ENCODE measurements at regions not wholly inside any gene's neighbourhood (a gene's known extent, or its start where the extent isn't known, plus 50 kb on each side); places are given as distances from the start of the nearest gene placed in this dataset.

GRCh38 chr2:228841475-228841874 is 429.6 kb downstream of the PID1 start:
- Histone ChIP-seq H3K4me3 (no peak overlapping the region), H3K36me3 (no peaks in the 10 kb centered on the region), H3K27me3 (no peaks in the 10 kb centered on the region), H3K27ac (replicated peaks in 1 of 4) (peak overlapping the region in 2 of 4 donors; percentile 2 to 30), H3K4me1 (no peaks in the 10 kb centered on the region), H3K9me3 (no peaks in the 10 kb centered on the region)
- 71% methylated on average over 5 of the region's 5 CpGs for WGBS
- TF ChIP-seq EP300 (IDR thresholded peaks at IDR 0.05) (no peak), CTCF (IDR thresholded peaks at IDR 0.05) (no peak), POLR2AphosphoS5 (IDR thresholded peaks at IDR 0.05) (no peak), POLR2A (IDR thresholded peaks at IDR 0.05; ENCODE audit: low read depth) (no peak)
- DNase-seq (ENCODE audit: extremely low spot score) = no peak
- intact Hi-C loops (cut with DNase I) = no loop called here

GRCh38 chr2:228840743-228841114 is 430.4 kb downstream of the PID1 start:
- TF ChIP-seq CTCF (IDR thresholded peaks at IDR 0.05) (no peak), POLR2A (IDR thresholded peaks at IDR 0.05; ENCODE audit: low read depth) (no peak), POLR2AphosphoS5 (IDR thresholded peaks at IDR 0.05) (no peak), EP300 (IDR thresholded peaks at IDR 0.05) (no peak)
- no peaks in the 10 kb centered on the region for H3K27me3 ChIP-seq
- H3K27ac ChIP-seq (replicated peaks in 1 of 4) = peak overlapping the region in 3 of 4 donors; percentile 2 to 30 (median 13)
- 92% methylated on average over 4 of the region's 4 CpGs for WGBS
- intact Hi-C loops (cut with DNase I) = no loop called here
- no peak overlapping the region for H3K4me3 ChIP-seq
- H3K36me3 ChIP-seq = no peaks in the 10 kb centered on the region
- H3K4me1 ChIP-seq = no peaks in the 10 kb centered on the region
- no peak for DNase-seq (ENCODE audit: extremely low spot score)
- no peaks in the 10 kb centered on the region for H3K9me3 ChIP-seq

- no peak overlapping the region for H3K4me3 ChIP-seq
- H3K4me1 ChIP-seq = no peaks in the 10 kb centered on the region
- intact Hi-C loops (cut with DNase I) = no loop called here
- WGBS = 85% methylated on average over 6 of the region's 6 CpGs
- TF ChIP-seq EP300 (IDR thresholded peaks at IDR 0.05) (no peak), CTCF (IDR thresholded peaks at IDR 0.05) (no peak), POLR2AphosphoS5 (IDR thresholded peaks at IDR 0.05) (no peak), POLR2A (IDR thresholded peaks at IDR 0.05; ENCODE audit: low read depth) (no peak)
- H3K9me3 ChIP-seq = no peaks in the 10 kb centered on the region
- H3K36me3 ChIP-seq = no peaks in the 10 kb centered on the region
- H3K27ac ChIP-seq (replicated peaks in 1 of 4) = peak overlapping the region in 2 of 4 donors; percentile 13 to 36
- H3K27me3 ChIP-seq = no peaks in the 10 kb centered on the region
- DNase-seq (ENCODE audit: extremely low spot score) = no peak
Observed at GRCh38 chr2:228840113-228840742, 430.9 kb downstream of the PID1 start.

GRCh38 chr2:228839421-228839876 is 431.6 kb downstream of the PID1 start:
- DNase-seq (ENCODE audit: extremely low spot score) = no peak
- WGBS = 56% methylated on average over 3 of the region's 3 CpGs
- no peak for TF ChIP-seq CTCF (IDR thresholded peaks at IDR 0.05)
- no peak for TF ChIP-seq POLR2A (IDR thresholded peaks at IDR 0.05; ENCODE audit: low read depth)
- TF ChIP-seq POLR2AphosphoS5 (IDR thresholded peaks at IDR 0.05) = no peak
- no peak for TF ChIP-seq EP300 (IDR thresholded peaks at IDR 0.05)
- no peak overlapping the region for H3K27ac ChIP-seq (replicated peaks in 1 of 4)
- H3K27me3 ChIP-seq = no peaks in the 10 kb centered on the region
- no peaks in the 10 kb centered on the region for H3K36me3 ChIP-seq
- no peaks in the 10 kb centered on the region for H3K4me1 ChIP-seq
- H3K4me3 ChIP-seq = no peak overlapping the region
- intact Hi-C loops (cut with DNase I) = no loop called here
- H3K9me3 ChIP-seq = no peaks in the 10 kb centered on the region

GRCh38 chr2:228838819-228839218 is 432.3 kb downstream of the PID1 start:
- Histone ChIP-seq H3K27me3 (no peaks in the 10 kb centered on the region), H3K36me3 (no peaks in the 10 kb centered on the region), H3K4me1 (no peaks in the 10 kb centered on the region), H3K9me3 (no peaks in the 10 kb centered on the region), H3K4me3 (no peak overlapping the region), H3K27ac (replicated peaks in 1 of 4) (peak overlapping the region in 1 of 4 donors; percentile 29)
- TF ChIP-seq EP300 (IDR thresholded peaks at IDR 0.05) (no peak), CTCF (IDR thresholded peaks at IDR 0.05) (no peak), POLR2AphosphoS5 (IDR thresholded peaks at IDR 0.05) (no peak), POLR2A (IDR thresholded peaks at IDR 0.05; ENCODE audit: low read depth) (no peak)
- no peak for DNase-seq (ENCODE audit: extremely low spot score)
- intact Hi-C loops (cut with DNase I) = no loop called here
- 85% methylated on average over 4 of the region's 4 CpGs for WGBS
